ENCODE measurements at regions not wholly inside any gene's neighbourhood (a gene's known extent, or its start where the extent isn't known, plus 50 kb on each side); places are given as distances from the start of the nearest gene placed in this dataset.

DNA sequence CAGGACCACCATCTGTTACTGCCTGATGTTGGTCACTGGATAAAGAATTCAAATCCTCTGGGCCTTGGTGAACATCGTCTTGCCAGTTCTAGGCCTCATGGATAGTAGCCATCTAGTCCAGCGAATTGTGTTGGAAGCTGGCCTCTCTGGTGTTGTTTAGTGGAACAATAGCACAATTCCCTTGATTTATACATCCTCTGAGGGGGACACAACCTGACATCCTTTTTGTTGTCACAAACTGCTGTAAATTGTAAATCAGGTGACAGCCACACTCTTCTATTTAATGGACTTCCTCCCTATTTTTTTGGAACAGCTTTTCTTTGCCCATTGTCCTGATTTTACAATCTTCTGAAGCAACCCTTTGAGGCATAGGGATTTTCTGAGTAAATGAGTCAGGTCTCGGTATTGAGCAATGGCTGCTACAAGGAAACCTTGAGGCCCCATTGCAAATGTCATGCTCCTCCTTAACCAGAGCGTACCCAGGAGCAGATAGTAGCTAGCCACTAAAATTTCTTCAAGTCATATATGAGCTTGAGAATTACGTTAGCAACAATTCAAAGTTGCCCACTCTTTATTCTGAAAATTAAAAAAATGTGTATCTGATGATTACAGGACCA, 263.3 kb downstream of the COG6 start:
- Histone ChIP-seq H3K27me3 (replicated peaks; ENCODE audit: control insufficient read depth, insufficient read depth, low read length) (no peaks in the 10 kb centered on the region), H3K4me3 (ENCODE audit: low read depth, low read length) (no peak overlapping the region), H3K9me3 (no peaks in the 10 kb centered on the region), H3K36me3 (ENCODE audit: control insufficient read depth, insufficient read depth, low read length) (no peaks in the 10 kb centered on the region), H3K4me1 (no peaks in the 10 kb centered on the region)
- POLR2A ChIA-PET: no interaction called here
- Mint-ChIP-seq H3K4me3 (ENCODE audit: unreplicated experiment) (no peak overlapping the region), H3K4me1 (ENCODE audit: low read depth, unreplicated experiment) (no peaks in the 10 kb centered on the region), H3K27ac (ENCODE audit: unreplicated experiment) (no peak overlapping the region), H3K9me3 (ENCODE audit: unreplicated experiment) (peaks cover 16% of the 10 kb centered on the region), H3K27me3 (ENCODE audit: insufficient read depth, unreplicated experiment) (peaks cover 8% of the 10 kb centered on the region), H3K36me3 (ENCODE audit: insufficient read depth, unreplicated experiment) (no peaks in the 10 kb centered on the region)
- TF ChIP-seq, protein P1, sequence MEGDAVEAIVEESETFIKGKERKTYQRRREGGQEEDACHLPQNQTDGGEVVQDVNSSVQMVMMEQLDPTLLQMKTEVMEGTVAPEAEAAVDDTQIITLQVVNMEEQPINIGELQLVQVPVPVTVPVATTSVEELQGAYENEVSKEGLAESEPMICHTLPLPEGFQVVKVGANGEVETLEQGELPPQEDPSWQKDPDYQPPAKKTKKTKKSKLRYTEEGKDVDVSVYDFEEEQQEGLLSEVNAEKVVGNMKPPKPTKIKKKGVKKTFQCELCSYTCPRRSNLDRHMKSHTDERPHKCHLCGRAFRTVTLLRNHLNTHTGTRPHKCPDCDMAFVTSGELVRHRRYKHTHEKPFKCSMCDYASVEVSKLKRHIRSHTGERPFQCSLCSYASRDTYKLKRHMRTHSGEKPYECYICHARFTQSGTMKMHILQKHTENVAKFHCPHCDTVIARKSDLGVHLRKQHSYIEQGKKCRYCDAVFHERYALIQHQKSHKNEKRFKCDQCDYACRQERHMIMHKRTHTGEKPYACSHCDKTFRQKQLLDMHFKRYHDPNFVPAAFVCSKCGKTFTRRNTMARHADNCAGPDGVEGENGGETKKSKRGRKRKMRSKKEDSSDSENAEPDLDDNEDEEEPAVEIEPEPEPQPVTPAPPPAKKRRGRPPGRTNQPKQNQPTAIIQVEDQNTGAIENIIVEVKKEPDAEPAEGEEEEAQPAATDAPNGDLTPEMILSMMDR (IDR thresholded peaks at IDR 0.05; ENCODE audit: insufficient read depth in 1 of 2, low read depth in 1 of 2, low read length in 1 of 2, severe bottlenecking in 1 of 2, unreplicated experiment in 1 of 2): no peak
- CTCF ChIA-PET: no interaction called here
- intact Hi-C loops (cut with micrococcal nuclease; ENCODE audit: unreplicated experiment): no loop called here
- no TSS peak for BruUV-seq (replicated peaks)
- no peak for DNase-seq

DNA sequence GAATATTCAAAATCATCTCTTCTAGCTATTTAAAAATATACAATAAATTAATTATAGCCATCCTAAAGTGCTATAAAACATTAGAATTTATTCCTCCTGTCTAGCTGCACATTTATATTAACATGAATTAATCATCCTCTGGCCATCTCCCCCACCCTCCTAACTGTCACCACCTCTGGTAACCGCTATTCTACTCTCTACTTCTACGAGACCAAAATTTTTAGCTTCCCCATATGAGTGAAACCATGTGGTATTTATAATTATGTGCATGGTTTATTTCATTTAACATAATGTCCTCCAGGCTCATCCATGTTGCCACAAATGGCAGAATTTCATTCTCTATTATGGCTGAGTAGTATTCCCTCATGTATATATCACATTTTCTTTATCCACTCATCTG, 265.2 kb downstream of the COG6 start:
- Mint-ChIP-seq H3K9me3 (ENCODE audit: unreplicated experiment) (peaks cover 28% of the 10 kb centered on the region), H3K27ac (ENCODE audit: unreplicated experiment) (no peak overlapping the region), H3K36me3 (ENCODE audit: insufficient read depth, unreplicated experiment) (no peaks in the 10 kb centered on the region), H3K27me3 (ENCODE audit: insufficient read depth, unreplicated experiment) (peaks cover 6% of the 10 kb centered on the region), H3K4me1 (ENCODE audit: low read depth, unreplicated experiment) (no peaks in the 10 kb centered on the region), H3K4me3 (ENCODE audit: unreplicated experiment) (no peak overlapping the region)
- no peaks in the 10 kb centered on the region for H3K4me1 ChIP-seq
- BruUV-seq (replicated peaks): no TSS peak
- ChIA-PET CTCF (no interaction called here), POLR2A (no interaction called here)
- H3K4me3 ChIP-seq (ENCODE audit: low read depth, low read length): no peak overlapping the region
- H3K9me3 ChIP-seq: 0 out of 2 replicates have a peak, but pooled peaks cover 6% of the 10 kb centered on the region
- intact Hi-C loops (cut with micrococcal nuclease; ENCODE audit: unreplicated experiment): no loop called here
- DNase-seq: no peak
- no peaks in the 10 kb centered on the region for H3K27me3 ChIP-seq (replicated peaks; ENCODE audit: control insufficient read depth, insufficient read depth, low read length)
- TF ChIP-seq, protein P1 (IDR thresholded peaks at IDR 0.05; ENCODE audit: insufficient read depth in 1 of 2, low read depth in 1 of 2, low read length in 1 of 2, severe bottlenecking in 1 of 2, unreplicated experiment in 1 of 2): no peak
- no peaks in the 10 kb centered on the region for H3K36me3 ChIP-seq (ENCODE audit: control insufficient read depth, insufficient read depth, low read length)

DNA sequence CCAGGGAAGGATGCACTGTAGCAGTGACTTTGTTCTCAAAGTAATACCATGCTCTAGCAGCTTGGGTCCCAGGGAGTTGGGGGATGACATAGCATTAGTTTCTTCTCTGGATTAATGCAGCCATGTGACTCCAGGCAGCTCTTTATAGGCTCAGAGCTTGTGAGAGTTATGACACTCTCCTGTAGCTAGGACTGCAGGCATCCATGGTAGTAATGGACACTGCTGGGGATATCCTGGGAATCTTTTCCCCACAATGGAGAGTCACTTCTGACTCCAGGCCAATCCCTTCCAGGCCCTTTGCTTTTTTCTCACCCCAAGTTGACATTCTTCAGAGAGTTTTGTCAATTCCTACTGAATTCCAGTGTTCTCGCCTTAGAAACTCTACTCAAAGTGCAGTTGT, 270.9 kb downstream of the COG6 start:
- H3K4me3 Mint-ChIP-seq (ENCODE audit: unreplicated experiment): no peak overlapping the region
- H3K27ac Mint-ChIP-seq (ENCODE audit: unreplicated experiment): no peak overlapping the region
- no peaks in the 10 kb centered on the region for H3K27me3 ChIP-seq (replicated peaks; ENCODE audit: control insufficient read depth, insufficient read depth, low read length)
- no peak overlapping the region for H3K4me3 ChIP-seq (ENCODE audit: low read depth, low read length)
- H3K36me3 Mint-ChIP-seq (ENCODE audit: insufficient read depth, unreplicated experiment): no peaks in the 10 kb centered on the region
- ChIA-PET POLR2A (no interaction called here), CTCF (no interaction called here)
- no peaks in the 10 kb centered on the region for H3K4me1 ChIP-seq
- no peaks in the 10 kb centered on the region for H3K36me3 ChIP-seq (ENCODE audit: control insufficient read depth, insufficient read depth, low read length)
- intact Hi-C loops (cut with micrococcal nuclease; ENCODE audit: unreplicated experiment): no loop called here
- peaks cover 31% of the 10 kb centered on the region for H3K9me3 Mint-ChIP-seq (ENCODE audit: unreplicated experiment)
- H3K4me1 Mint-ChIP-seq (ENCODE audit: low read depth, unreplicated experiment): peaks cover 8% of the 10 kb centered on the region
- peaks cover 5% of the 10 kb centered on the region for H3K27me3 Mint-ChIP-seq (ENCODE audit: insufficient read depth, unreplicated experiment)
- H3K9me3 ChIP-seq: 0 out of 2 replicates have a peak, but pooled peaks cover 6% of the 10 kb centered on the region
- no peak for DNase-seq
- TF ChIP-seq, protein P1 (IDR thresholded peaks at IDR 0.05; ENCODE audit: insufficient read depth in 1 of 2, low read depth in 1 of 2, low read length in 1 of 2, severe bottlenecking in 1 of 2, unreplicated experiment in 1 of 2): no peak
- no TSS peak for BruUV-seq (replicated peaks)

All from Caco-2 (cell line).